A673 (cell line): ENCODE measurements at regions not wholly inside any gene's neighbourhood (a gene's known extent, or its start where the extent isn't known, plus 50 kb on each side); places are given as distances from the start of the nearest gene placed in this dataset.

Experiments
- EZH2 ChIP-seq: fragments of 200-600 bp; sonication (generic); IDR thresholded peaks from 2 replicates; pipeline ENCODE4 v1.6.1; 2017; ENCODE audit warnings: borderline replicate concordance, low read depth, mild to moderate bottlenecking, mixed read lengths, antibody characterized with exemption, low read length; ENCODE audit not compliant: poor library complexity, severe bottlenecking
- TF ChIP-seq, protein P1 (sequence below): fragments of 300-800, 200-600 bp; sonication (generic); conservative IDR thresholded peaks from 2 replicates; pipeline ENCODE4 v1.5.1; 2017; ENCODE audit warnings: low read depth, mild to moderate bottlenecking, antibody characterized with exemption, low read length, moderate library complexity, mixed read lengths

DNA sequence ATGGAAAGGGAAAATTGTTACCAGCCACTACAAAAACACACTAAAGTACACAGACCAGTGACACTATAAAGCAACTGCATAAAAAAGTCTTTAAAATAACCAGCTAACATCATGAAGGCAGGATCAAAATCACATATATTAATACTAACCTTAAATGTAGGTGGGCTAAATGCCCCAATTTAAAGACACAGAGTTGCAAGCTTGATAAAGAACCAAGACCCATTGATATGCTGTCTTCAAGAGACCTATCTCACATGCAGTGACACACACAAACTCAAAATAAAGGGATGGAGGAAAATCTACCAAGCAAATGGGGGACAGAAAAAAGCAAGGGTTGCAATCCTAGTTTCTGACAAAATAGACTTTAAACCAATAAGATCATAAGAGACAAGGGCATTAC lies 246.3 kb downstream of the SEC16B start:
- TF ChIP-seq, protein P1, sequence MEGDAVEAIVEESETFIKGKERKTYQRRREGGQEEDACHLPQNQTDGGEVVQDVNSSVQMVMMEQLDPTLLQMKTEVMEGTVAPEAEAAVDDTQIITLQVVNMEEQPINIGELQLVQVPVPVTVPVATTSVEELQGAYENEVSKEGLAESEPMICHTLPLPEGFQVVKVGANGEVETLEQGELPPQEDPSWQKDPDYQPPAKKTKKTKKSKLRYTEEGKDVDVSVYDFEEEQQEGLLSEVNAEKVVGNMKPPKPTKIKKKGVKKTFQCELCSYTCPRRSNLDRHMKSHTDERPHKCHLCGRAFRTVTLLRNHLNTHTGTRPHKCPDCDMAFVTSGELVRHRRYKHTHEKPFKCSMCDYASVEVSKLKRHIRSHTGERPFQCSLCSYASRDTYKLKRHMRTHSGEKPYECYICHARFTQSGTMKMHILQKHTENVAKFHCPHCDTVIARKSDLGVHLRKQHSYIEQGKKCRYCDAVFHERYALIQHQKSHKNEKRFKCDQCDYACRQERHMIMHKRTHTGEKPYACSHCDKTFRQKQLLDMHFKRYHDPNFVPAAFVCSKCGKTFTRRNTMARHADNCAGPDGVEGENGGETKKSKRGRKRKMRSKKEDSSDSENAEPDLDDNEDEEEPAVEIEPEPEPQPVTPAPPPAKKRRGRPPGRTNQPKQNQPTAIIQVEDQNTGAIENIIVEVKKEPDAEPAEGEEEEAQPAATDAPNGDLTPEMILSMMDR, result no peak
- TF ChIP-seq EZH2, result no peak
